SK-N-MC (cell line): ENCODE measurements at regions not wholly inside any gene's neighbourhood (a gene's known extent, or its start where the extent isn't known, plus 50 kb on each side); places are given as distances from the start of the nearest gene placed in this dataset.

ENCODE experiments used
- EZH2 ChIP-seq: fragments of 200-600 bp; sonication (generic); IDR thresholded peaks from one replicate; pipeline ENCODE4 v1.6.1; 2017; ENCODE audit warnings: antibody characterized with exemption
- FOXP2 ChIP-seq: optimal IDR thresholded peaks from 2 replicates; pipeline ENCODE3; 2011; ENCODE audit warnings: mild to moderate bottlenecking, moderate library complexity; ENCODE audit not compliant: insufficient read depth; ENCODE audit errors: extremely low read length, control extremely low read depth
- POLR2AphosphoS5 ChIP-seq: IDR thresholded peaks from 2 replicates; pipeline ENCODE4 v1.6.1; 2012; ENCODE audit warnings: mild to moderate bottlenecking, low read depth, low read length, borderline replicate concordance

- TF ChIP-seq EZH2 (no peak), FOXP2 (no peak), POLR2AphosphoS5 (no peak)
Measured at GRCh38 chr1:208461680-208462079, 217.5 kb upstream of the PLXNA2 start.
